IMR-90 (cell line): ENCODE measurements at regions not wholly inside any gene's neighbourhood (a gene's known extent, or its start where the extent isn't known, plus 50 kb on each side); places are given as distances from the start of the nearest gene placed in this dataset.

Source experiments
- MAFK ChIP-seq: IDR thresholded peaks from 2 replicates; pipeline ENCODE4 v1.6.1; 2012; ENCODE audit warnings: low read depth, low read length, improper control_type of control experiment
- MXI1 ChIP-seq: IDR thresholded peaks from 2 replicates; pipeline ENCODE4 v1.6.1; 2012; ENCODE audit warnings: low read depth, mild to moderate bottlenecking, low read length, moderate library complexity, borderline replicate concordance
- POLR2A ChIP-seq: IDR thresholded peaks from 2 replicates; pipeline ENCODE4 v1.6.1; 2012; ENCODE audit warnings: mild to moderate bottlenecking, low read depth, low read length
- RCOR1 ChIP-seq: IDR thresholded peaks from 2 replicates; pipeline ENCODE4 v1.6.1; 2012; ENCODE audit warnings: mild to moderate bottlenecking, low read length, improper control_type of control experiment; ENCODE audit not compliant: insufficient replicate concordance
- TF ChIP-seq, protein P1 (sequence below): conservative IDR thresholded peaks from 2 replicates; pipeline ENCODE4 v1.5.1; 2012; ENCODE audit warnings: mild to moderate bottlenecking, low read depth, low read length, improper control_type of control experiment

DNA sequence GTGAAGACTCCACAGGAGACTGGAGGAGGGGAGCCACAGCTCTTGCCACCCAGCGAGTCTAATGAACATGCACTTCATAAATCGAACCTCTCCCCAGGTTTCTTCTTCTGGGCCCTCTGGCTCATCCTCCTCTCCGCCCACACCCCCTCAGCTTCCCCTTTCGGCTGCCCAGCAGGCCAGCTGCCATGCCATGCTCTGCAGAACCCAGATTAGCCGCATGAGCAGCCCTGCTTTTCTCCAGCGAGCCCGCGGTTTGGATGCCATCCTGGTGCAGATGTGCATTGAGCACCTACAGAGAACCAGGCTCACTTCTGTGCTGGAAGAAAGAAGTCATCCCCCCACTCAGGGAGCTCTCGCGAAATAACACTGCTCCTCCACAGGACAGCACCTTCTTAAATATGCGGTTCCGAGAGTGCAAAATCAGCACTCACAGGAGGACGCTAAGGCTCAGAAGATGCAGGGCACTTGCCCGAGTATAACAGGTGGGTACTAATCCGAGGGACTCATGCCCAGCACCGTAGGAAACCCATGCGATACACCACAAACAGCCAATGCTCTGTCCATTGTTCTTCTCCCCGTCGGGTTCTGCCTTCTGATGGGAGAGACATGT, 143.0 kb upstream of the THBS2 start:
- TF ChIP-seq, protein P1, sequence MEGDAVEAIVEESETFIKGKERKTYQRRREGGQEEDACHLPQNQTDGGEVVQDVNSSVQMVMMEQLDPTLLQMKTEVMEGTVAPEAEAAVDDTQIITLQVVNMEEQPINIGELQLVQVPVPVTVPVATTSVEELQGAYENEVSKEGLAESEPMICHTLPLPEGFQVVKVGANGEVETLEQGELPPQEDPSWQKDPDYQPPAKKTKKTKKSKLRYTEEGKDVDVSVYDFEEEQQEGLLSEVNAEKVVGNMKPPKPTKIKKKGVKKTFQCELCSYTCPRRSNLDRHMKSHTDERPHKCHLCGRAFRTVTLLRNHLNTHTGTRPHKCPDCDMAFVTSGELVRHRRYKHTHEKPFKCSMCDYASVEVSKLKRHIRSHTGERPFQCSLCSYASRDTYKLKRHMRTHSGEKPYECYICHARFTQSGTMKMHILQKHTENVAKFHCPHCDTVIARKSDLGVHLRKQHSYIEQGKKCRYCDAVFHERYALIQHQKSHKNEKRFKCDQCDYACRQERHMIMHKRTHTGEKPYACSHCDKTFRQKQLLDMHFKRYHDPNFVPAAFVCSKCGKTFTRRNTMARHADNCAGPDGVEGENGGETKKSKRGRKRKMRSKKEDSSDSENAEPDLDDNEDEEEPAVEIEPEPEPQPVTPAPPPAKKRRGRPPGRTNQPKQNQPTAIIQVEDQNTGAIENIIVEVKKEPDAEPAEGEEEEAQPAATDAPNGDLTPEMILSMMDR: no peak
- TF ChIP-seq RCOR1: no peak
- TF ChIP-seq POLR2A: no peak
- TF ChIP-seq MAFK: no peak
- TF ChIP-seq MXI1: no peak
